Endodermal cell (in vitro differentiated cells): ENCODE measurements at regions not wholly inside any gene's neighbourhood (a gene's known extent, or its start where the extent isn't known, plus 50 kb on each side); places are given as distances from the start of the nearest gene placed in this dataset.

Experiments used
- DNase-seq: peaks from one replicate; pipeline ENCODE4 v3.0.0-alpha.2; 2017
- H3K27ac ChIP-seq: 2 replicates; pipeline ENCODE4 v1.5.1; 2013; ENCODE audit warnings: mild to moderate bottlenecking, low read depth, low read length, moderate library complexity
- H3K27me3 ChIP-seq: 2 replicates; pipeline ENCODE4 v1.6.1; 2013; ENCODE audit warnings: mild to moderate bottlenecking, low read length, moderate library complexity; ENCODE audit not compliant: insufficient read depth, control insufficient read depth, poor library complexity, severe bottlenecking
- H3K36me3 ChIP-seq: 2 replicates; pipeline ENCODE4 v1.7.0; 2013; ENCODE audit warnings: mild to moderate bottlenecking, low read length, moderate library complexity; ENCODE audit not compliant: control insufficient read depth, insufficient read depth
- H3K4me1 ChIP-seq: one replicate; pipeline ENCODE4 v1.7.0; 2013; ENCODE audit warnings: low read length; ENCODE audit not compliant: control insufficient read depth, insufficient read depth
- H3K4me3 ChIP-seq: 2 replicates; pipeline ENCODE4 v1.5.1; 2013; ENCODE audit warnings: mild to moderate bottlenecking, low read length, moderate library complexity
- H3K9ac ChIP-seq: 2 replicates; pipeline ENCODE4 v1.6.1; 2013; ENCODE audit warnings: mild to moderate bottlenecking, low read length, moderate library complexity; ENCODE audit not compliant: poor library complexity, severe bottlenecking; ENCODE audit errors: extremely low read depth
- H3K9me3 ChIP-seq: 2 replicates; pipeline ENCODE4 v1.6.1; 2013; ENCODE audit warnings: mild to moderate bottlenecking, low read length, moderate library complexity; ENCODE audit not compliant: control insufficient read depth
- H3K27ac Mint-ChIP-seq: 2 replicates; pipeline ENCODE4 v1.8.0; 2020; ENCODE audit warnings: mixed read lengths
- H3K27me3 Mint-ChIP-seq: 2 replicates; pipeline ENCODE4 v1.8.0; 2021; ENCODE audit warnings: mild to moderate bottlenecking, mixed read lengths; ENCODE audit not compliant: insufficient read depth
- H3K36me3 Mint-ChIP-seq: 2 replicates; pipeline ENCODE4 v1.8.0; 2020; ENCODE audit warnings: low read depth, mixed read lengths
- H3K4me1 Mint-ChIP-seq: 2 replicates; pipeline ENCODE4 v1.8.0; 2020; ENCODE audit warnings: mixed read lengths
- H3K4me3 Mint-ChIP-seq: 2 replicates; pipeline ENCODE4 v1.8.0; 2020; ENCODE audit warnings: mild to moderate bottlenecking, moderate library complexity, mixed read lengths
- H3K9me3 Mint-ChIP-seq: 2 replicates; pipeline ENCODE4 v1.8.0; 2020; ENCODE audit warnings: mild to moderate bottlenecking, mixed read lengths
- CTCF ChIP-seq: fragments of 200-600 bp; sonication (generic); conservative IDR thresholded peaks from 2 replicates; pipeline ENCODE4 v1.5.0; 2021; ENCODE audit warnings: antibody characterized with exemption, mild to moderate bottlenecking
- WGBS, 2 experiments: methylation state at CpG; one replicate each; pipeline versions ENCODE4 v1.1.5 to v1.1.7; 2013; ENCODE audit warnings: missing lambda C conversion rate in 2 of 2, mixed read lengths in 1 of 2; ENCODE audit not compliant: insufficient coverage in 1 of 2, insufficient read length in 1 of 2; 5-methylcytosine and 5-hydroxymethylcytosine counted together

GRCh38 chr10:123480845-123481244 is 185.3 kb upstream of the GPR26 start:
- Mint-ChIP-seq H3K27me3 (peaks cover 2% of the 10 kb centered on the region), H3K27ac (no peak overlapping the region), H3K4me1 (peaks cover 38% of the 10 kb centered on the region), H3K9me3 (no peaks in the 10 kb centered on the region), H3K4me3 (no peak overlapping the region), H3K36me3 (no peaks in the 10 kb centered on the region)
- no peak for DNase-seq
- Histone ChIP-seq H3K4me1 (no peaks in the 10 kb centered on the region), H3K9me3 (no peaks in the 10 kb centered on the region), H3K27ac (no peak overlapping the region), H3K4me3 (no peak overlapping the region), H3K36me3 (no peaks in the 10 kb centered on the region), H3K27me3 (no peaks in the 10 kb centered on the region), H3K9ac (no peak overlapping the region)
- no peak for TF ChIP-seq CTCF
- 91 to 95% methylated on average over 8 to 9 of the region's 9 CpGs for WGBS, 2 experiments

GRCh38 chr10:123484722-123485121 is 181.4 kb upstream of the GPR26 start:
- peaks cover 47% of the 10 kb centered on the region for H3K4me1 Mint-ChIP-seq
- TF ChIP-seq CTCF = no peak
- 80 to 98% methylated on average over 1 to 2 of the region's 2 CpGs for WGBS, 2 experiments
- Histone ChIP-seq H3K27me3 (peaks cover 5% of the 10 kb centered on the region), H3K9me3 (no peaks in the 10 kb centered on the region), H3K9ac (no peak overlapping the region), H3K4me1 (no peaks in the 10 kb centered on the region), H3K4me3 (no peak overlapping the region), H3K27ac (no peak overlapping the region), H3K36me3 (no peaks in the 10 kb centered on the region)
- H3K27me3 Mint-ChIP-seq = peaks cover 19% of the 10 kb centered on the region
- H3K36me3 Mint-ChIP-seq = no peaks in the 10 kb centered on the region
- no peak overlapping the region for H3K27ac Mint-ChIP-seq
- H3K9me3 Mint-ChIP-seq = no peaks in the 10 kb centered on the region
- no peak for DNase-seq
- no peak overlapping the region for H3K4me3 Mint-ChIP-seq

- 92 to 98% methylated on average over 5 to 7 of the region's 7 CpGs for WGBS, 2 experiments
- Mint-ChIP-seq H3K4me3 (no peak overlapping the region), H3K9me3 (no peaks in the 10 kb centered on the region), H3K36me3 (no peaks in the 10 kb centered on the region), H3K27ac (no peak overlapping the region), H3K4me1 (peaks cover 47% of the 10 kb centered on the region), H3K27me3 (peaks cover 19% of the 10 kb centered on the region)
- no peak for DNase-seq
- no peak for TF ChIP-seq CTCF
- H3K27me3 ChIP-seq = peaks cover 6% of the 10 kb centered on the region
- H3K9me3 ChIP-seq = no peaks in the 10 kb centered on the region
- H3K27ac ChIP-seq = no peak overlapping the region
- H3K4me1 ChIP-seq = no peaks in the 10 kb centered on the region
- no peak overlapping the region for H3K9ac ChIP-seq
- H3K36me3 ChIP-seq = no peaks in the 10 kb centered on the region
- H3K4me3 ChIP-seq = no peak overlapping the region
Measured at GRCh38 chr10:123485341-123485960, 180.7 kb upstream of the GPR26 start.
